ENCODE measurements at regions not wholly inside any gene's neighbourhood (a gene's known extent, or its start where the extent isn't known, plus 50 kb on each side); places are given as distances from the start of the nearest gene placed in this dataset.
"Not testable (repeated sequence)": the region's sequence is repeated elsewhere in the genome, so short reads cannot be mapped to it uniquely, and the experiment has no call there.

- no peak overlapping the region for H3K27ac ChIP-seq (ENCODE audit: low read depth, low read length, severe bottlenecking)
- H3K36me3 ChIP-seq (ENCODE audit: control insufficient read depth, insufficient read depth, low read length): peaks cover 3% of the 10 kb centered on the region
- no peaks in the 10 kb centered on the region for H3K9me3 ChIP-seq (ENCODE audit: control insufficient read depth, low read length)
- no peak overlapping the region for H3K4me3 ChIP-seq (ENCODE audit: extremely low read depth, insufficient read depth, low read length, poor library complexity, severe bottlenecking)
- WGBS, 2 experiments (ENCODE audit: insufficient coverage in 2 of 2): no CpG with 5 or more reads among the region's 1 CpG
- no peaks in the 10 kb centered on the region for H3K4me1 ChIP-seq (ENCODE audit: control insufficient read depth, insufficient read depth, low read length, poor library complexity, severe bottlenecking)
These were observed 85.1 kb downstream of the GNL3L start for GRCh38 chrX:54615109-54615508.

DNA sequence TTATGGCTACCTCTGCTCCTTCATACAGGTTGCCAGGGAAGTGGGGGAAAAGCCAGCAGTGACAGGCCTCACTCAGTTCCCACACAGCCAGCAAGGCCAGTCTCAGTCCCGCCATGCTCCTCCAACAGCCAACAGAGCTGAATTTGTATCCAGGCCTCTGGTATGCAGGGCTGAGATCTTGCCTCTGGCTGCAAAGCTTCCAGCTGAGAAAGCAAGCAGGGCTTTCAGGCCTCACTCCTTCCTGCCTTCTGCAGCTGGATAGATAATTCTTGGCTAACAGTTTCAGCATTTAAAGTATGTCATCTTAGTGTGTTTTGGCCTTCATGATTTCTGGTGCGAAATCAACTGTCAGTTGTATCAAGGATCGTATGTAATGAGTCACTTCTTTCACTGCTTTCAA, 103.6 kb downstream of the GNL3L start:
- peaks cover 2% of the 10 kb centered on the region for H3K4me1 ChIP-seq (ENCODE audit: control insufficient read depth, insufficient read depth, low read length, poor library complexity, severe bottlenecking)
- H3K9me3 ChIP-seq (ENCODE audit: control insufficient read depth, low read length): no peaks in the 10 kb centered on the region
- WGBS, 2 experiments (ENCODE audit: insufficient coverage in 2 of 2): no CpG with 5 or more reads among the region's 3 CpGs
- peak overlapping the region; percentile 10 for H3K27ac ChIP-seq (ENCODE audit: low read depth, low read length, severe bottlenecking)
- no peak overlapping the region for H3K4me3 ChIP-seq (ENCODE audit: extremely low read depth, insufficient read depth, low read length, poor library complexity, severe bottlenecking)
- H3K36me3 ChIP-seq (ENCODE audit: control insufficient read depth, insufficient read depth, low read length): no peaks in the 10 kb centered on the region

- no peaks in the 10 kb centered on the region for H3K4me1 ChIP-seq (ENCODE audit: control insufficient read depth, insufficient read depth, low read length, poor library complexity, severe bottlenecking)
- no CpG with 5 or more reads among the region's 3 CpGs for WGBS, 2 experiments (ENCODE audit: insufficient coverage in 2 of 2)
- H3K9me3 ChIP-seq (ENCODE audit: control insufficient read depth, low read length): no peaks in the 10 kb centered on the region
- peak overlapping the region; percentile 35 for H3K4me3 ChIP-seq (ENCODE audit: extremely low read depth, insufficient read depth, low read length, poor library complexity, severe bottlenecking)
- H3K36me3 ChIP-seq (ENCODE audit: control insufficient read depth, insufficient read depth, low read length): no peaks in the 10 kb centered on the region
- H3K27ac ChIP-seq (ENCODE audit: low read depth, low read length, severe bottlenecking): peak overlapping the region; percentile 99
These were observed 109.0 kb downstream of the GNL3L start for GRCh38 chrX:54639018-54639345.

- Histone ChIP-seq H3K27ac (ENCODE audit: low read depth, low read length, severe bottlenecking) (peak overlapping the region; percentile 99), H3K4me1 (ENCODE audit: control insufficient read depth, insufficient read depth, low read length, poor library complexity, severe bottlenecking) (no peaks in the 10 kb centered on the region), H3K4me3 (ENCODE audit: extremely low read depth, insufficient read depth, low read length, poor library complexity, severe bottlenecking) (peak overlapping the region; percentile 35), H3K36me3 (ENCODE audit: control insufficient read depth, insufficient read depth, low read length) (no peaks in the 10 kb centered on the region), H3K9me3 (ENCODE audit: control insufficient read depth, low read length) (no peaks in the 10 kb centered on the region)
- WGBS, 2 experiments (ENCODE audit: insufficient coverage in 2 of 2): 0 to 1% methylated on average over 5 to 12 of the region's 47 CpGs
These were observed 109.5 kb downstream of the GNL3L start for GRCh38 chrX:54639346-54640102.

- 100% methylated on average over 1 of the region's 6 CpGs; no CpG with 5 or more reads in 1 of the 2 experiments for WGBS, 2 experiments (ENCODE audit: insufficient coverage in 2 of 2)
- Histone ChIP-seq H3K4me1 (ENCODE audit: control insufficient read depth, insufficient read depth, low read length, poor library complexity, severe bottlenecking) (no peaks in the 10 kb centered on the region), H3K9me3 (ENCODE audit: control insufficient read depth, low read length) (no peaks in the 10 kb centered on the region), H3K27ac (ENCODE audit: low read depth, low read length, severe bottlenecking) (peak overlapping the region; percentile 99), H3K36me3 (ENCODE audit: control insufficient read depth, insufficient read depth, low read length) (no peaks in the 10 kb centered on the region), H3K4me3 (ENCODE audit: extremely low read depth, insufficient read depth, low read length, poor library complexity, severe bottlenecking) (peak overlapping the region; percentile 35)
These were observed 110.2 kb downstream of the GNL3L start for GRCh38 chrX:54640103-54640690.

- Histone ChIP-seq H3K4me3 (ENCODE audit: extremely low read depth, insufficient read depth, low read length, poor library complexity, severe bottlenecking) (no peak overlapping the region), H3K27ac (ENCODE audit: low read depth, low read length, severe bottlenecking) (peak overlapping the region; percentile 99), H3K4me1 (ENCODE audit: control insufficient read depth, insufficient read depth, low read length, poor library complexity, severe bottlenecking) (no peaks in the 10 kb centered on the region), H3K36me3 (ENCODE audit: control insufficient read depth, insufficient read depth, low read length) (no peaks in the 10 kb centered on the region), H3K9me3 (ENCODE audit: control insufficient read depth, low read length) (no peaks in the 10 kb centered on the region)
- WGBS, 2 experiments (ENCODE audit: insufficient coverage in 2 of 2): 73 to 90% methylated on average over 2 to 3 of the region's 8 CpGs
These were observed 110.7 kb downstream of the GNL3L start for GRCh38 chrX:54640736-54641135.

- H3K9me3 ChIP-seq (ENCODE audit: control insufficient read depth, low read length): no peaks in the 10 kb centered on the region
- H3K27ac ChIP-seq (ENCODE audit: low read depth, low read length, severe bottlenecking): no peak overlapping the region
- no peaks in the 10 kb centered on the region for H3K4me1 ChIP-seq (ENCODE audit: control insufficient read depth, insufficient read depth, low read length, poor library complexity, severe bottlenecking)
- no peak overlapping the region for H3K4me3 ChIP-seq (ENCODE audit: extremely low read depth, insufficient read depth, low read length, poor library complexity, severe bottlenecking)
- H3K36me3 ChIP-seq (ENCODE audit: control insufficient read depth, insufficient read depth, low read length): no peaks in the 10 kb centered on the region
These were observed 111.5 kb downstream of the GNL3L start for GRCh38 chrX:54641530-54641929.

GRCh38 chrX:54647607-54648006, 117.6 kb downstream of the GNL3L start:
- H3K4me1 ChIP-seq (ENCODE audit: control insufficient read depth, insufficient read depth, low read length, poor library complexity, severe bottlenecking); H3K4me3 ChIP-seq (ENCODE audit: extremely low read depth, insufficient read depth, low read length, poor library complexity, severe bottlenecking); H3K27ac ChIP-seq (ENCODE audit: low read depth, low read length, severe bottlenecking); H3K36me3 ChIP-seq (ENCODE audit: control insufficient read depth, insufficient read depth, low read length); H3K9me3 ChIP-seq (ENCODE audit: control insufficient read depth, low read length): not testable (repeated sequence)
- WGBS, 2 experiments (ENCODE audit: insufficient coverage in 2 of 2): 93% methylated on average over 3 of the region's 4 CpGs; no CpG with 5 or more reads in 1 of the 2 experiments

- Histone ChIP-seq H3K4me1 (ENCODE audit: control insufficient read depth, insufficient read depth, low read length, poor library complexity, severe bottlenecking) (no peaks in the 10 kb centered on the region), H3K4me3 (ENCODE audit: extremely low read depth, insufficient read depth, low read length, poor library complexity, severe bottlenecking) (no peak overlapping the region), H3K36me3 (ENCODE audit: control insufficient read depth, insufficient read depth, low read length) (no peaks in the 10 kb centered on the region), H3K27ac (ENCODE audit: low read depth, low read length, severe bottlenecking) (no peak overlapping the region), H3K9me3 (ENCODE audit: control insufficient read depth, low read length) (no peaks in the 10 kb centered on the region)
- WGBS, 2 experiments (ENCODE audit: insufficient coverage in 2 of 2): no CpG with 5 or more reads among the region's 2 CpGs
These were observed 129.5 kb downstream of the GNL3L start for GRCh38 chrX:54659547-54659946.

- H3K4me1 ChIP-seq (ENCODE audit: control insufficient read depth, insufficient read depth, low read length, poor library complexity, severe bottlenecking): no peaks in the 10 kb centered on the region
- H3K36me3 ChIP-seq (ENCODE audit: control insufficient read depth, insufficient read depth, low read length): no peaks in the 10 kb centered on the region
- no CpG with 5 or more reads among the region's 1 CpG for WGBS, 2 experiments (ENCODE audit: insufficient coverage in 2 of 2)
- no peak overlapping the region for H3K4me3 ChIP-seq (ENCODE audit: extremely low read depth, insufficient read depth, low read length, poor library complexity, severe bottlenecking)
- H3K9me3 ChIP-seq (ENCODE audit: control insufficient read depth, low read length): no peaks in the 10 kb centered on the region
- H3K27ac ChIP-seq (ENCODE audit: low read depth, low read length, severe bottlenecking): no peak overlapping the region
These were observed 122.3 kb downstream of the ITIH6 start for GRCh38 chrX:54675762-54676161.

DNA sequence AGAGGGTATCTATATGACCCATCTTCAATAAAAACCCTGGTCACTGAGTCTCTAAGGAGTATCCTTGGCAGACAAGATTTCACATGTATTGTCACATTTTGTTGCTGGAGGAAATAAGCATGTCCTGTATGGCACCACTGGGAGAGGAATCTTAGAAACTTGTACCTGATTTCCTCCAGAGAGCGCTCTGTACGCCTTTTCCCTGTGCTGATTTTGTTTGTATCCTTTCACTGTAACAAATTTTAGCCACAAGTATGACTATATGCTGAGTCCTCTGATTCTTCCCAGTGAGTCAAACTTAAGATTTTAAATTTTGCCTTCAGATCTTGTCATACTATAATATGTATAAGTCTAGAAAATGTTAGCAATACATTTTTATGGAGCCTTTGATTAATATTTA, 102.8 kb downstream of the ITIH6 start:
- WGBS, 2 experiments (ENCODE audit: insufficient coverage in 2 of 2): no CpG with 5 or more reads among the region's 2 CpGs
- Histone ChIP-seq H3K4me3 (ENCODE audit: extremely low read depth, insufficient read depth, low read length, poor library complexity, severe bottlenecking) (no peak overlapping the region), H3K27ac (ENCODE audit: low read depth, low read length, severe bottlenecking) (no peak overlapping the region), H3K36me3 (ENCODE audit: control insufficient read depth, insufficient read depth, low read length) (no peaks in the 10 kb centered on the region), H3K4me1 (ENCODE audit: control insufficient read depth, insufficient read depth, low read length, poor library complexity, severe bottlenecking) (no peaks in the 10 kb centered on the region), H3K9me3 (ENCODE audit: control insufficient read depth, low read length) (no peaks in the 10 kb centered on the region)

All from mesodermal cell (in vitro differentiated cells).